Common myeloid progenitor, CD34-positive (primary cell): ENCODE measurements at regions not wholly inside any gene's neighbourhood (a gene's known extent, or its start where the extent isn't known, plus 50 kb on each side); places are given as distances from the start of the nearest gene placed in this dataset.

Experiments used
- CTCF ChIA-PET: fragments of 350-600 bp; sonication (Branson Sonifier 250); formaldehyde crosslinking; loops from one replicate; lab custom pipeline; 2021; ENCODE audit warnings: antibody characterized with exemption; lab: Charles Lee
- POLR2A ChIA-PET: fragments of 350-600 bp; sonication (Branson Sonifier 250); formaldehyde crosslinking; loops from one replicate; lab custom pipeline; 2021; ENCODE audit warnings: antibody characterized with exemption; lab: Charles Lee
- DNase-seq, 3 donors: peaks; one replicate each; pipeline versions ENCODE4 v3.0.0 to v3.0.0-alpha.2; 2013
- H3K27ac ChIP-seq, 2 experiments: 1 replicate in 1 of 2; 2 replicates in 1 of 2; pipeline ENCODE4 v1.7.0; 2013; ENCODE audit warnings: inconsistent platforms in 2 of 2, low read length in 2 of 2, mild to moderate bottlenecking in 2 of 2, low read depth in 1 of 2, moderate library complexity in 1 of 2; ENCODE audit not compliant: severe bottlenecking in 2 of 2, insufficient read depth in 1 of 2, poor library complexity in 1 of 2
- H3K27me3 ChIP-seq, 5 experiments: replicated peaks in 2 of 5; 1 replicate in 3 of 5; 2 replicates in 2 of 5; pipeline versions ENCODE4 v1.6.1 to v1.7.0; 2013; ENCODE audit warnings: low read length in 4 of 5, mild to moderate bottlenecking in 2 of 5, moderate library complexity in 2 of 5, inconsistent platforms in 1 of 5; ENCODE audit not compliant: insufficient read depth in 5 of 5, control insufficient read depth in 4 of 5
- H3K36me3 ChIP-seq, 4 experiments: 1 replicate in 2 of 4; 2 replicates in 2 of 4; pipeline versions ENCODE4 v1.6.1 to v1.7.0; 2013; ENCODE audit warnings: low read length in 3 of 4, control low read depth in 1 of 4, mild to moderate bottlenecking in 1 of 4; ENCODE audit not compliant: control insufficient read depth in 4 of 4, insufficient read depth in 4 of 4
- H3K4me1 ChIP-seq, 4 experiments: 1 replicate in 3 of 4; 2 replicates in 1 of 4; pipeline versions ENCODE4 v1.6.1 to v1.7.1; 2013; ENCODE audit warnings: low read length in 3 of 4, mild to moderate bottlenecking in 3 of 4, control low read depth in 1 of 4, inconsistent platforms in 1 of 4, moderate library complexity in 1 of 4; ENCODE audit not compliant: control insufficient read depth in 4 of 4, insufficient read depth in 4 of 4; ENCODE audit errors: control extremely low read depth in 1 of 4
- H3K4me3 ChIP-seq, 7 experiments: 1 replicate in 4 of 7; 2 replicates in 3 of 7; pipeline versions ENCODE4 v1.5.1 to v1.7.0; 2013; ENCODE audit warnings: mild to moderate bottlenecking in 7 of 7, low read length in 6 of 7, moderate library complexity in 6 of 7, inconsistent platforms in 2 of 7, low read depth in 2 of 7, control low read depth in 1 of 7; ENCODE audit not compliant: insufficient read depth in 4 of 7, control insufficient read depth in 1 of 7; ENCODE audit errors: extremely low read depth in 1 of 7
- H3K9me3 ChIP-seq, 5 experiments: 1 replicate in 4 of 5; 2 replicates in 1 of 5; pipeline versions ENCODE4 v1.6.1 to v1.7.1; 2013; ENCODE audit warnings: low read length in 4 of 5, mild to moderate bottlenecking in 2 of 5, inconsistent platforms in 1 of 5, low read depth in 1 of 5, moderate library complexity in 1 of 5; ENCODE audit not compliant: control insufficient read depth in 4 of 5, insufficient read depth in 2 of 5; ENCODE audit errors: control extremely low read depth in 1 of 5
- WGBS: methylation state at CpG from one replicate; pipeline ENCODE4 v1.1.5; 2013; ENCODE audit not compliant: insufficient coverage; 5-methylcytosine and 5-hydroxymethylcytosine counted together

DNA sequence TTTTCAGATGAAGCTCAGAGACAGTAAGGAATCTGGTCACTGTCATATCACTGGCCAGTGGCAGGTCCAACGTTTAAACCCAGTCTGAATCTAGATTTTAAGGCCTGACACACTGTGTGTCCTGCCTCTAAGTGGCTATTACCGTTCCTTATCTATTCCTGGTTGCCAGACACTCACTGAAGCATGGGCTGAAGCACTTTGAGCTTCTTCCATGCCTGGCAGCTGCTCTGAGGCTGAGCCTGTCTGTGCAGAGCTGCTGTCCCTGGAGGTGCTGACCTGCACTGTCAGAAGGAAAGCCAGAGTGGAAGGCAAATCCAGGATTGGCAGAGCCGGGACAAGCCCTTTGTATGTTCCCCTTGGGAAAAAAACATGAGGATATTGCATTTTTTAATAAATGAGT is 109.2 kb upstream of the SLC7A1 start:
- no peaks in the 10 kb centered on the region for H3K36me3 ChIP-seq
- peaks cover 0 to 11% (median 0%) of the 10 kb centered on the region in 5 experiments for H3K9me3 ChIP-seq
- 61% methylated on average over 2 of the region's 3 CpGs for WGBS
- H3K27me3 ChIP-seq, result peaks cover 0 to 12% (median 9%) of the 10 kb centered on the region in 5 experiments
- POLR2A ChIA-PET, result no interaction called here
- DNase-seq, result no peak
- CTCF ChIA-PET, result interaction anchor here (0.6 to 5.9 kb wide), 2 partner anchors 196 to 635 kb away, joined by 3 to 41 read pairs; no protein-coding TSS in a partner anchor
- no peak overlapping the region for H3K27ac ChIP-seq
- no peak overlapping the region for H3K4me3 ChIP-seq
- no peaks in the 10 kb centered on the region for H3K4me1 ChIP-seq

DNA sequence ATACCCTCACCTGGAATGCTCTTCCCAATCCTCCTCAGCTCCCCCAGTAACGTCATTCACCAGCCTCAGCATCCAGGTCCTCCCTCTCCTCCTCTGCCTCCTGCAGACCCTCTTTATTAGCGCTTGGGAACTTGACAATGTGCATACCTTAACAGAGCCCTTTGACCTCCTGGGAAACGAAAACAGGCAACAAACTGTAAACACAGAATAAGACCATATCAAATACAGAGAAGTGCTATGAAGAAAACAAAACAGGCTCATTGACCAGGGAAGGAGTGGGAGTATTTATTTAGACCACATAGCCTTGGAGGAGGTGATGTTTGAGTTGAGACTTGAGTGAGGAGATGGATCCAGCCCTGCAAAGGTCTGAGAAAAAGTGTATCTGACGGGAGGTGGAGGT is 107.9 kb upstream of the SLC7A1 start:
- POLR2A ChIA-PET, result no interaction called here
- CTCF ChIA-PET, result no interaction called here
- Histone ChIP-seq H3K36me3 (no peaks in the 10 kb centered on the region), H3K27me3 (peaks cover 0 to 11% (median 9%) of the 10 kb centered on the region in 5 experiments), H3K4me1 (no peaks in the 10 kb centered on the region), H3K27ac (no peak overlapping the region), H3K4me3 (no peak overlapping the region), H3K9me3 (peaks cover 0 to 11% (median 0%) of the 10 kb centered on the region in 5 experiments)
- 91% methylated on average over 2 of the region's 4 CpGs for WGBS
- DNase-seq, result no peak

DNA sequence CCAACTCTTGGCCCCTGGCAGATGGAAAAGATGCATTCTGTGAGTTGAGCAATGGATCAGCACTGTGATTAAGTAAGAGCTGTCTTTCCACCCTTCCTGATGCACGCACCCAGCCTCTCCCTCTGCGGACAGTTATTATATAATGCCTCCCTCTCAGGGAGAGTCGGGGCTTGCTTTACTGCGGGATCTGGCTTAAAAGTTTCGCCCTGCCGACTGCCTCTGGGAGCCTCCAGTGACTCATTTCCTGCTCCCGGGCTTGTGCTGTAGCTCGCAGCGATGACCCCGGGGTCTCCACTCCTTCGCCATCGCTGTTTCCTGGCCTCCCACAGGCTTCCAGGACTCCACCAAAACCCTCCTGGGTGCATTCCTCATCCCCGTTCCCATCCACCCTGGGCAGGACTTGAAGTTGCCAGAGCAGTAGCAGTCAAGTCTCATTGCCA is 107.4 kb upstream of the SLC7A1 start:
- Histone ChIP-seq H3K4me1 (no peaks in the 10 kb centered on the region), H3K4me3 (no peak overlapping the region), H3K27me3 (peaks cover 0 to 11% (median 9%) of the 10 kb centered on the region in 5 experiments), H3K9me3 (peaks cover 0 to 11% (median 0%) of the 10 kb centered on the region in 5 experiments), H3K36me3 (no peaks in the 10 kb centered on the region), H3K27ac (no peak overlapping the region)
- POLR2A ChIA-PET, result no interaction called here
- 55% methylated on average over 10 of the region's 13 CpGs for WGBS
- no peak for DNase-seq
- CTCF ChIA-PET, result no interaction called here

DNA sequence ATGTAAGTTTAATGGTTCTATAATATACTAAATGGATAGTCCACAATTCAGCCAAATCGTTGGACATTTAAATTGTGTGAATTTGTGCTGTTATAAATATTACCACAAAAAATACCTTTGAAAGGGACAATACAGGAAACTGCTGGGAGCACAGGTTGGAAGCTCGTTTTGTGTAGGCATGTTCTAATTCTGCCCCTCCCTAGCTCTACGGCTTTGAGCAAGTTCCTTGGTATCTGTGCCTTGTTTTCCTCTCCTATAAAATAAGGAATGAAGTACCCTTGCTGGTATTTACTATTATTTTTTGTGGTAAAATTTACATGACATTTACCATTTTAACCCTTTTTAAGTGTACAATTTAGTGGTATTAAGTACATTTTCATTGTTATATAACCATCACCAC is 102.6 kb upstream of the SLC7A1 start:
- ChIA-PET POLR2A (no interaction called here), CTCF (no interaction called here)
- DNase-seq, result no peak
- Histone ChIP-seq H3K4me1 (no peaks in the 10 kb centered on the region), H3K27ac (no peak overlapping the region), H3K36me3 (no peaks in the 10 kb centered on the region), H3K27me3 (peaks cover 0 to 7% (median 3%) of the 10 kb centered on the region in 5 experiments), H3K4me3 (no peak overlapping the region), H3K9me3 (peaks cover 0 to 3% (median 0%) of the 10 kb centered on the region in 5 experiments)
- WGBS, result 100% methylated on average over 1 of the region's 3 CpGs

DNA sequence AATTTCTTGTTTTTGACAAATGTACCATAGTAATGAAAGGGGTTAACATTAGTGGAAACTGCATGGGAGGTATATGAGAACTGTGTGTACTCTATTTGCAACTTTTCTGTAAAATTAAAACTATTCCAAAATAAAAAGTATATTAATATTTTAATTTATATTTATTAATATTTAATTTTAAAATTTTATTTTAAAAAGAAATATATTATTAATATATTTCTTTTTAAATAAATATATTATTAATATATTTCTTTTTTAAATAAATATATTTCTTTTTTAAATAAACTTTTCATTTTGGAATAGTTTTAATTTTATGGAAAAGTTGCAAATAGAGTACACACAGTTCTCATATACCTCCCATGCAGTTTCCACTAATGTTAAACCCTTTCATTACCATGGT is 101.1 kb upstream of the SLC7A1 start:
- ChIA-PET POLR2A (no interaction called here), CTCF (interaction anchor here (0.9 kb wide), 1 partner anchor 10 kb away, joined by 4 read pairs; no protein-coding TSS in a partner anchor)
- no peaks in the 10 kb centered on the region for H3K4me1 ChIP-seq

DNA sequence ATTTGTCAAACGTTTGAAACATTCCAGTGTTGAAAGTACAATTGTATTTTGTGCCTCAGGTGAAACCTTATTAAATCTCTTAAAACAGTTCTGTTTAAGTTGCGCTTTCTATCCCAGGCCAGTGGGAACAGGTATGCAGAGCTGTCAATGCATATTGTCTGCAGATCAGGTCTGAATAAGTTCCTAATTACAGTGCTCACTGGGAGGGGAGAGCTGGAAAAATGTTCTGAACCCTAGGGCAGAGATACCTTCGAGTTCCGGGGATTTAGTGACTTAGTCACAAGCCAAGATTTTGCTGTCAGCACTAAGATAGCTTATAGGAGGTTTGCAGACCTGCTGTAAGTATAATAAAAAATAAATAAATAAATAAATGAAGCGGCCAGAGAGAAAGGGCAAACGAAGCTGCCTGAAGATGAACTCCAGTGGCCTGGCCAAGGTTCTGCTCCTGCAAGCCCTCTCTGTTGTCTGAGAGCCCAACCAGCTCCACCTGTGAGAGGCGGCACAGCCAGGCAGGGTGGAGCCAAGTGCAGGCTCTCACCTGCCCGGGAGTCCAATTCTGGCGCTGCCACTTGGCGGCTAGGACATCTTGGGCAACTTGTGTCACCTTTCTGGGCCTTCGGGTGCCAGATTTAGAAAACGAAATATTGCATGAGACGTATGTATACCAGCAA is 97.9 kb upstream of the SLC7A1 start:
- no peak overlapping the region for H3K27ac ChIP-seq
- 97% methylated on average over 12 of the region's 13 CpGs for WGBS
- DNase-seq, result no peak
- ChIA-PET CTCF (no interaction called here), POLR2A (no interaction called here)
- H3K36me3 ChIP-seq, result no peaks in the 10 kb centered on the region
- no peak overlapping the region for H3K4me3 ChIP-seq
- H3K9me3 ChIP-seq, result peaks cover 0 to 3% (median 0%) of the 10 kb centered on the region in 5 experiments
- H3K27me3 ChIP-seq, result peaks cover 0 to 4% (median 0%) of the 10 kb centered on the region in 5 experiments
- no peaks in the 10 kb centered on the region for H3K4me1 ChIP-seq

More for the DNA sequence above, 101.1 kb upstream of the SLC7A1 start:
- no peak for DNase-seq
- Histone ChIP-seq H3K4me3 (no peak overlapping the region), H3K9me3 (peaks cover 0 to 3% (median 0%) of the 10 kb centered on the region in 5 experiments), H3K27me3 (peaks cover 0 to 6% (median 0%) of the 10 kb centered on the region in 5 experiments), H3K27ac (no peak overlapping the region), H3K36me3 (no peaks in the 10 kb centered on the region)

DNA sequence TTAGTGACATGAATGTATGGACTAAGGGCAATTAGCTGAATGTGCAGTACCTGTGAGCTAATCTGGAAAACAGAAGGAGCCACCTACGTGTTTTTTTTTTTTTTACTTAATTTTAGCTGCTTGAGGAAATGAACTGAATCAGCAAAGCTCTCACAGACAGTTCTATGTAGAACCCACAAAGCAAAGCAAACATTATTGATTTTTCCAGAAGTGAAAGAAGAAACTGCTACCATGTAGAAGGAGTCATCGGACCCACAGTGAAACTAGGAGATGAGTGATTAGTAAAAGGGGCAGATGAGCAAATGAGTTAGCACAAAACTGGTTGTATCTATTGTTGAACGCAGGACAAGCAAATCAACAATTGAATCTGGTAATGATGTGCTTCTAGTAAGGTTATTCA is 94.1 kb upstream of the SLC7A1 start:
- no peak for DNase-seq
- Histone ChIP-seq H3K9me3 (peaks cover 0 to 3% (median 0%) of the 10 kb centered on the region in 5 experiments), H3K27ac (no peak overlapping the region), H3K36me3 (no peaks in the 10 kb centered on the region), H3K27me3 (peaks cover 0 to 4% (median 0%) of the 10 kb centered on the region in 5 experiments), H3K4me3 (no peak overlapping the region), H3K4me1 (no peaks in the 10 kb centered on the region)
- ChIA-PET CTCF (no interaction called here), POLR2A (interaction anchor here (0.6 kb wide), 1 partner anchor 98 kb away, joined by 4 read pairs; no protein-coding TSS in a partner anchor)
- 57% methylated on average over 2 of the region's 3 CpGs for WGBS
